ENCODE measurements at regions not wholly inside any gene's neighbourhood (a gene's known extent, or its start where the extent isn't known, plus 50 kb on each side); places are given as distances from the start of the nearest gene placed in this dataset.
"Not testable (repeated sequence)": the region's sequence is repeated elsewhere in the genome, so short reads cannot be mapped to it uniquely, and the experiment has no call there.

GRCh38 chr22:11017108-11017507 is 4510.9 kb upstream of the OR11H1 start:
- TF ChIP-seq CTCF (optimal IDR thresholded peaks at IDR 0.05 in 1 of 3, IDR thresholded peaks at IDR 0.05 in 1 of 3, conservative IDR thresholded peaks at IDR 0.05 in 1 of 3; ENCODE audit: extremely low read depth in 1 of 3, insufficient read depth in 2 of 3, low read length in 3 of 3); EZH2 (IDR thresholded peaks at IDR 0.05; ENCODE audit: low read length): not testable (repeated sequence)

Measured in keratinocyte (primary cell).